Gastrocnemius medialis (tissue), 4 donors: ENCODE measurements at regions not wholly inside any gene's neighbourhood (a gene's known extent, or its start where the extent isn't known, plus 50 kb on each side); places are given as distances from the start of the nearest gene placed in this dataset.

Experiments used
- CTCF ChIP-seq, 5 experiments: fragments of 450-650 bp in 3 of 5; fragments of 200-600 bp in 2 of 5; sonication (generic) in 2 of 5; IDR thresholded peaks in 4 of 5; conservative IDR thresholded peaks in 1 of 5; 1 replicate in 4 of 5; 2 replicates in 1 of 5; pipeline ENCODE4 v1.5.1; 2016 to 2019; ENCODE audit warnings: antibody characterized with exemption in 5 of 5, mild to moderate bottlenecking in 3 of 5, moderate library complexity in 3 of 5
- POLR2A ChIP-seq, 2 donors: fragments of 450-650 bp; IDR thresholded peaks; one replicate each; pipeline ENCODE4 v1.6.1; 2017; ENCODE audit warnings: antibody characterized with exemption in 2 of 2, mild to moderate bottlenecking in 2 of 2, moderate library complexity in 2 of 2

- no peak for TF ChIP-seq CTCF (IDR thresholded peaks at IDR 0.05 in 4 of 5, conservative IDR thresholded peaks at IDR 0.05 in 1 of 5)
- no peak for TF ChIP-seq POLR2A (IDR thresholded peaks at IDR 0.05)
These were observed 153.7 kb upstream of the NCK2 start for GRCh38 chr2:105590780-105591660.
